ENCODE measurements at regions not wholly inside any gene's neighbourhood (a gene's known extent, or its start where the extent isn't known, plus 50 kb on each side); places are given as distances from the start of the nearest gene placed in this dataset.

DNA sequence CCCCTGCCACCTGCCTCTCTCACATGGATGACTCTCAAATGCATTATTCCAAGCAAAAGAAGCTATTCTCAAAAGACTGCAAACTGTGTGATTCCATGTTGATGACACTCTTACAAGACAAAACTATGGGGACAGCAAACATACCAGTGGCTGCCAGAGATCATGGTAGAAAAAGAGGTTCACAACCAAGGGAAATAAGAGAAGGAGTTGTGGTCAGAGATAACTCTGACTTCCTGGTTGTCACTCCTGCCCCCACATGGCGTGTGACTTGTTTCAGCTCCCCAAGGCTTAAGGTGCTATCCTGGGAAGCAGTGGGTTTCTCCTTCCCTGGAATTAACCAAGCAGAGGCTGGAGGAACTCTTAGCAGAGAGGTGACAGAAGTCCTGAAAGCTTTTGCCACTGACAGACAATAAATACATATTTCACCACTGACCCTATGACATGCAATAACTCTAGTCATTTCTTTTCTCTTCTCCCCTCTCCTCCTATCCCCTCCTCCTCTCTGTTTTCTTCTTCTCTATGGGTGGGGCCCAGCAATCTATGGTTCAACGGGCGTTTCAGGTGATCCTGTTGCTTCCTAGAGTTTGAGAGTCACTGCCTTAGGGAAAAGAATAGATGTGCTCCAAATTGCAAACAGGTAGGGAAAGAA, 185.1 kb downstream of the FCRL5 start:
- ChIA-PET CTCF (no interaction called here), POLR2A (no interaction called here)
- H3K27ac Mint-ChIP-seq, result no peak overlapping the region
- H3K9me3 Mint-ChIP-seq, result peaks cover 4% of the 10 kb centered on the region
- TF ChIP-seq GTF2I (CRISPR knock-in tag; conservative IDR thresholded peaks at IDR 0.05) (no peak), CREM (CRISPR knock-in tag; IDR thresholded peaks at IDR 0.05) (no peak), ESRRA (CRISPR knock-in tag; IDR thresholded peaks at IDR 0.05; ENCODE audit: borderline replicate concordance) (no peak), ZNF423 (CRISPR knock-in tag; IDR thresholded peaks at IDR 0.05) (no peak)
- TF ChIP-seq, protein P1, sequence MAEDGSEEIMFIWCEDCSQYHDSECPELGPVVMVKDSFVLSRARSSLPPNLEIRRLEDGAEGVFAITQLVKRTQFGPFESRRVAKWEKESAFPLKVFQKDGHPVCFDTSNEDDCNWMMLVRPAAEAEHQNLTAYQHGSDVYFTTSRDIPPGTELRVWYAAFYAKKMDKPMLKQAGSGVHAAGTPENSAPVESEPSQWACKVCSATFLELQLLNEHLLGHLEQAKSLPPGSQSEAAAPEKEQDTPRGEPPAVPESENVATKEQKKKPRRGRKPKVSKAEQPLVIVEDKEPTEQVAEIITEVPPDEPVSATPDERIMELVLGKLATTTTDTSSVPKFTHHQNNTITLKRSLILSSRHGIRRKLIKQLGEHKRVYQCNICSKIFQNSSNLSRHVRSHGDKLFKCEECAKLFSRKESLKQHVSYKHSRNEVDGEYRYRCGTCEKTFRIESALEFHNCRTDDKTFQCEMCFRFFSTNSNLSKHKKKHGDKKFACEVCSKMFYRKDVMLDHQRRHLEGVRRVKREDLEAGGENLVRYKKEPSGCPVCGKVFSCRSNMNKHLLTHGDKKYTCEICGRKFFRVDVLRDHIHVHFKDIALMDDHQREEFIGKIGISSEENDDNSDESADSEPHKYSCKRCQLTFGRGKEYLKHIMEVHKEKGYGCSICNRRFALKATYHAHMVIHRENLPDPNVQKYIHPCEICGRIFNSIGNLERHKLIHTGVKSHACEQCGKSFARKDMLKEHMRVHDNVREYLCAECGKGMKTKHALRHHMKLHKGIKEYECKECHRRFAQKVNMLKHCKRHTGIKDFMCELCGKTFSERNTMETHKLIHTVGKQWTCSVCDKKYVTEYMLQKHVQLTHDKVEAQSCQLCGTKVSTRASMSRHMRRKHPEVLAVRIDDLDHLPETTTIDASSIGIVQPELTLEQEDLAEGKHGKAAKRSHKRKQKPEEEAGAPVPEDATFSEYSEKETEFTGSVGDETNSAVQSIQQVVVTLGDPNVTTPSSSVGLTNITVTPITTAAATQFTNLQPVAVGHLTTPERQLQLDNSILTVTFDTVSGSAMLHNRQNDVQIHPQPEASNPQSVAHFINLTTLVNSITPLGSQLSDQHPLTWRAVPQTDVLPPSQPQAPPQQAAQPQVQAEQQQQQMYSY (CRISPR knock-in tag; IDR thresholded peaks at IDR 0.05), result no peak
- no peaks in the 10 kb centered on the region for H3K27me3 Mint-ChIP-seq (ENCODE audit: low read depth)
- no peak overlapping the region for H3K4me3 Mint-ChIP-seq
- DNase-seq (ENCODE audit: low spot score), result no peak
- H3K4me1 Mint-ChIP-seq, result peaks cover 17% of the 10 kb centered on the region
- H3K36me3 Mint-ChIP-seq, result no peaks in the 10 kb centered on the region
- ATAC-seq, result no peak

- Mint-ChIP-seq H3K4me1 (peaks cover 15% of the 10 kb centered on the region), H3K36me3 (no peaks in the 10 kb centered on the region), H3K27me3 (ENCODE audit: low read depth) (no peaks in the 10 kb centered on the region; the same call in 1 of the 2 replicates), H3K27ac (no peak overlapping the region), H3K9me3 (peaks cover 4% of the 10 kb centered on the region), H3K4me3 (no peak overlapping the region)
- CTCF ChIA-PET, result interaction anchor here (1.4 to 2.3 kb wide), 2 partner anchors 54 to 130 kb away, joined by 6 to 11 read pairs; no protein-coding TSS in a partner anchor
- TF ChIP-seq CREM (CRISPR knock-in tag; IDR thresholded peaks at IDR 0.05), result no peak
- TF ChIP-seq ETV6 (CRISPR knock-in tag; IDR thresholded peaks at IDR 0.05), result no peak
- TF ChIP-seq ZNF396 (CRISPR knock-in tag; IDR thresholded peaks at IDR 0.05; ENCODE audit: borderline replicate concordance), result no peak
- no peak for TF ChIP-seq OVOL2 (CRISPR knock-in tag; IDR thresholded peaks at IDR 0.05; ENCODE audit: borderline replicate concordance)
- TF ChIP-seq, protein P2, sequence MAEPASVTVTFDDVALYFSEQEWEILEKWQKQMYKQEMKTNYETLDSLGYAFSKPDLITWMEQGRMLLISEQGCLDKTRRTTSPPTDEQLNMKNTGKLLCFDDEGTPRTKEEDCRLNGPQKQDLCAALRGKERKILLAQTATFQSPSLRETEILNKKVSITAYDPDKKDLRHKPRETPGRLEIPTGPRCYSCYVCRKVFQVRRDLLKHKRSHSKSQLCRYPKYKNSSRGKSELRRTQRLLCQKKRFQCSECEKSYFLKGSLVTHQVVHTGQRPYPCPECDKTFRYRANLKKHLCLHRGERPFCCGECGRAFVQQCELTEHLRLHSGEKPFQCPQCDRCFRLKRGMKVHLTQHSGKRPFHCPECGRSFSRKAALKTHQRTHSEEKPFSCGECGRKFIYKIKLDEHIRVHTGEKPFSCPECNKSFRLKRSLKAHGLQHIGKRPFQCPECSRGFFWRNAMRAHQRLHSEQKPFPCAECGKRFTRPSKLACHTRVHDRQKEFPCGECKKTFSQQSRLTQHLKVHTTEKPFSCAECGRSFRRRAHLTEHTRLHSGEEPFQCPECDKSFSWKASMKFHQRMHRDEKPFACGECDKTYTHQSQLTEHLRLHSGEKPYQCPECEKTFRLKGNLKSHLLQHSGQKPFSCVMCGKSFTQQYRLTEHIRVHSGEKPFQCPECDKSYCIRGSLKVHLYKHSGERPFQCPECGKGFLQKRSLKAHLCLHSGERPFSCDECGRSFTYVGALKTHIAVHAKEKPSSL (CRISPR knock-in tag; conservative IDR thresholded peaks at IDR 0.05), result no peak
- TF ChIP-seq AR (CRISPR knock-in tag; IDR thresholded peaks at IDR 0.05), result no peak
- no peak for TF ChIP-seq NR3C1 (CRISPR knock-in tag; conservative IDR thresholded peaks at IDR 0.05; ENCODE audit: low read depth)
- no peak for TF ChIP-seq USF1 (CRISPR knock-in tag; IDR thresholded peaks at IDR 0.05)
- no peak for TF ChIP-seq AFF4 (CRISPR knock-in tag; IDR thresholded peaks at IDR 0.05; ENCODE audit: borderline replicate concordance)
- no peak for TF ChIP-seq TEAD4 (CRISPR knock-in tag; IDR thresholded peaks at IDR 0.05)
- TF ChIP-seq KAT7 (CRISPR knock-in tag; IDR thresholded peaks at IDR 0.05; ENCODE audit: borderline replicate concordance), result no peak
- ATAC-seq (no peak), DNase-seq (ENCODE audit: low spot score) (no peak)
- POLR2A ChIA-PET, result no interaction called here
Measured at GRCh38 chr1:157364612-157365011, 187.7 kb downstream of the FCRL5 start.

Data from WTC11 (cell line).